K562 (cell line): ENCODE measurements at regions not wholly inside any gene's neighbourhood (a gene's known extent, or its start where the extent isn't known, plus 50 kb on each side); places are given as distances from the start of the nearest gene placed in this dataset.

ENCODE experiments used
- ATAC-seq: fragments of 200-7000 bp; cut with Tn5 transposase; 3 replicates; pipeline ENCODE4 v1.9.1; 2020; ENCODE audit warnings: moderate library complexity
- BruUV-seq: library from RNA; stranded (reverse); fragments of 400-500 nt; replicated peaks from 2 replicates; lab custom pipeline; 2021; lab: Mats Ljungman, UMichigan
- CTCF ChIA-PET: fragments of 300-600 bp; formaldehyde crosslinking; extraction: SDS; loops from one replicate; lab custom pipeline; 2021; ENCODE audit warnings: low intra/inter-chr PET ratio; lab: Yijun Ruan, JAX
- POLR2A ChIA-PET: fragments of 300-600, 350-650 bp; sonication (Branson Sonifier 250); formaldehyde crosslinking; extraction: SDS; loops from one replicate; lab custom pipeline; 2021; ENCODE audit warnings: antibody characterized with exemption, inconsistent platforms; lab: Yijun Ruan, JAX
- DNase-seq, 4 experiments: peaks; one replicate each; pipeline versions ENCODE4 v3.0.0 to v3.0.0-alpha.2; 2011 to 2018; ENCODE audit warnings: low spot score in 3 of 4, mixed read lengths in 3 of 4; ENCODE audit errors: extremely low read depth in 1 of 4
- FAIRE-seq: peaks from 2 replicates; lab custom pipeline; 2011; peaks lifted over from hg19 to GRCh38; lab: Jason Lieb, UNC
- H2AFZ ChIP-seq: 2 replicates; pipeline ENCODE4 v1.6.0; 2011; ENCODE audit warnings: low read depth, low read length, control low read depth, inconsistent platforms
- H3K27ac ChIP-seq: fragments of 200-600 bp; 3 replicates; pipeline ENCODE4 v1.8.0; 2011; ENCODE audit warnings: low read depth, mild to moderate bottlenecking, control low read depth, inconsistent platforms, low read length, moderate library complexity, mixed read lengths; ENCODE audit errors: extremely low read depth
- H3K27me3 ChIP-seq, 2 experiments: fragments of 300-600 bp in 1 of 2; 2 replicates in 1 of 2; 3 replicates in 1 of 2; pipeline versions ENCODE4 v1.6.0 to v1.8.0; 2011; ENCODE audit warnings: inconsistent platforms in 2 of 2, low read length in 2 of 2, mild to moderate bottlenecking in 1 of 2, mixed read lengths in 1 of 2, moderate library complexity in 1 of 2; ENCODE audit not compliant: control insufficient read depth in 2 of 2, insufficient read depth in 2 of 2
- H3K36me3 ChIP-seq: fragments of 300-600 bp; 3 replicates; pipeline ENCODE4 v1.8.0; 2011; ENCODE audit warnings: mild to moderate bottlenecking, low read length, inconsistent platforms; ENCODE audit not compliant: control insufficient read depth, insufficient read depth
- H3K4me1 ChIP-seq, 2 experiments: fragments of 200-600 bp in 1 of 2; replicated peaks in 1 of 2; 2 replicates in 1 of 2; 3 replicates in 1 of 2; pipeline versions ENCODE4 v1.5.1 to v1.8.0; 2011; ENCODE audit warnings: inconsistent platforms in 2 of 2, low read length in 2 of 2, mild to moderate bottlenecking in 1 of 2, mixed read lengths in 1 of 2, moderate library complexity in 1 of 2; ENCODE audit not compliant: control insufficient read depth in 2 of 2, insufficient read depth in 2 of 2
- H3K4me2 ChIP-seq: 2 replicates; pipeline ENCODE4 v1.6.1; 2011; ENCODE audit warnings: low read length, control low read depth, inconsistent platforms, mixed read lengths; ENCODE audit not compliant: insufficient read depth
- H3K4me3 ChIP-seq: fragments of 200-600 bp; sonication (generic), shearing (Covaris generic); 2 replicates; pipeline ENCODE4 v1.5.1; 2016; ENCODE audit warnings: control low read depth, inconsistent platforms
- H3K79me2 ChIP-seq: fragments of 200-600 bp; 3 replicates; pipeline ENCODE4 v1.8.0; 2011; ENCODE audit warnings: low read length, inconsistent platforms; ENCODE audit not compliant: control insufficient read depth, insufficient read depth
- H3K9ac ChIP-seq, 2 experiments: 2 replicates each; pipeline versions ENCODE4 v1.6.0 to v1.6.1; 2011; ENCODE audit warnings: low read depth in 2 of 2, low read length in 2 of 2, control low read depth in 1 of 2, inconsistent platforms in 1 of 2, mild to moderate bottlenecking in 1 of 2, mixed read lengths in 1 of 2; ENCODE audit not compliant: insufficient read depth in 1 of 2
- H3K9me1 ChIP-seq: one replicate; pipeline ENCODE4 v1.6.0; 2011; ENCODE audit warnings: inconsistent platforms, mild to moderate bottlenecking, low read length, moderate library complexity; ENCODE audit not compliant: control insufficient read depth, insufficient read depth
- H3K9me3 ChIP-seq: replicated peaks from 2 replicates; pipeline ENCODE4 v1.5.1; 2011; ENCODE audit warnings: low read depth, low read length, inconsistent platforms; ENCODE audit not compliant: control insufficient read depth, insufficient read depth
- H4K20me1 ChIP-seq: replicated peaks from 2 replicates; pipeline ENCODE4 v1.6.1; 2011; ENCODE audit warnings: low read length, inconsistent platforms, mixed read lengths; ENCODE audit not compliant: control insufficient read depth, insufficient read depth
- AFF4 ChIP-seq: sonication (generic); formaldehyde crosslinking; IDR thresholded peaks from 2 replicates; pipeline ENCODE4 v1.8.0; 2023; ENCODE audit warnings: mild to moderate bottlenecking, missing genetic modification reagents
- CXXC5 ChIP-seq: fragments of 250-450 bp; sonication (Bioruptor Pico); IDR thresholded peaks from 2 replicates; pipeline ENCODE4 v1.8.0; 2022; ENCODE audit warnings: inconsistent platforms, mild to moderate bottlenecking, moderate library complexity
- E2F3 ChIP-seq: fragments of 250-450 bp; sonication (Bioruptor Pico); IDR thresholded peaks from 2 replicates; pipeline ENCODE4 v1.4.0; 2020; ENCODE audit warnings: mild to moderate bottlenecking
- FUS ChIP-seq: fragments of 200-400 bp; formaldehyde crosslinking; optimal IDR thresholded peaks from 2 replicates; pipeline ENCODE3; 2017; ENCODE audit warnings: low read depth, low read length
- HDAC3 ChIP-seq: fragments of 450-650 bp; IDR thresholded peaks from 2 replicates; pipeline ENCODE4 v1.6.1; 2018; ENCODE audit warnings: borderline replicate concordance, mild to moderate bottlenecking, moderate library complexity; ENCODE audit not compliant: partially characterized antibody
- RAD51 ChIP-seq: fragments of 450-650 bp; IDR thresholded peaks from 2 replicates; pipeline ENCODE4 v1.7.1; 2016; ENCODE audit warnings: low read depth, mild to moderate bottlenecking, borderline replicate concordance
- RBBP5 ChIP-seq: fragments of 200-600 bp; sonication (generic); IDR thresholded peaks from 2 replicates; pipeline ENCODE4 v1.6.1; 2012; ENCODE audit warnings: borderline replicate concordance, mild to moderate bottlenecking, low read length, control low read depth, inconsistent platforms; ENCODE audit not compliant: insufficient read depth, poor library complexity, severe bottlenecking
- RFX5 ChIP-seq: IDR thresholded peaks from 2 replicates; pipeline ENCODE4 v1.6.1; 2011; ENCODE audit warnings: low read depth, mild to moderate bottlenecking, improper control_type of control experiment, low read length
- SREBF1 ChIP-seq: fragments of 150-350 bp; IDR thresholded peaks from 2 replicates; pipeline ENCODE4 v1.6.1; 2014; ENCODE audit warnings: antibody characterized with exemption, low read depth, low read length, borderline replicate concordance
- TCF7L2 ChIP-seq: fragments of 150-350 bp; IDR thresholded peaks from 2 replicates; pipeline ENCODE4 v1.6.1; 2016; ENCODE audit warnings: low read depth, mild to moderate bottlenecking, low read length, moderate library complexity
- ZBTB33 ChIP-seq: sonication (generic); formaldehyde crosslinking; IDR thresholded peaks from 2 replicates; pipeline ENCODE4 v1.8.1; 2023; ENCODE audit warnings: mild to moderate bottlenecking, missing genetic modification reagents
- ZNF24 ChIP-seq: fragments of 450-650 bp; IDR thresholded peaks from 2 replicates; pipeline ENCODE4 v1.6.1; 2016
- ZNF699 ChIP-seq: fragments of 250-450 bp; sonication (Bioruptor Pico); IDR thresholded peaks from 2 replicates; pipeline ENCODE4 v1.8.0; 2021; ENCODE audit warnings: mild to moderate bottlenecking, moderate library complexity; ENCODE audit not compliant: insufficient replicate concordance
- ZNF766 ChIP-seq: fragments of 200-800 bp; sonication (Bioruptor generic); conservative IDR thresholded peaks from 2 replicates; pipeline ENCODE4 v1.6.1; 2016; ENCODE audit warnings: missing genetic modification characterization, missing compliant biosample characterization
- WGBS: fragments of 100-300 bp; shearing (Covaris generic); methylation state at CpG from one replicate; pipeline ENCODE4 v1.1.6; 2016; ENCODE audit warnings: low coverage, mixed read lengths; ENCODE audit not compliant: insufficient coverage; ENCODE audit errors: missing lambda C conversion rate; 5-methylcytosine and 5-hydroxymethylcytosine counted together
- in situ Hi-C: fragments of 300-500 bp; cut with MboI; formaldehyde crosslinking; loops from 4 replicates; pipeline ENCODE4 v1.15.0; 2018; ENCODE audit warnings: inconsistent platforms, mixed read lengths
- intact Hi-C: fragments of 100-400 bp; cut with micrococcal nuclease; formaldehyde crosslinking; loops from 2 replicates; pipeline ENCODE4 v1.14.2; 2022

- Histone ChIP-seq H3K27me3 (no peaks in the 10 kb centered on the region), H2AFZ (no peak overlapping the region)
- POLR2A ChIA-PET: no interaction called here
These were observed 365.6 kb downstream of the MAN2A1 start for GRCh38 chr5:110055302-110055701.

GRCh38 chr5:110056580-110057114, 366.9 kb downstream of the MAN2A1 start:
- H3K27ac ChIP-seq: no peak overlapping the region
- ChIA-PET POLR2A (interaction anchor here (0.7 to 1.3 kb wide), 3 partner anchors 20 to 479 kb away, joined by 3 read pairs; no protein-coding TSS in a partner anchor), CTCF (no interaction called here)
- no peak for DNase-seq
- ATAC-seq: no peak
- no peaks in the 10 kb centered on the region for H3K9me1 ChIP-seq
- H3K4me3 ChIP-seq: no peak overlapping the region
- H3K9me3 ChIP-seq: no peaks in the 10 kb centered on the region
- no peak overlapping the region for H3K9ac ChIP-seq
- no peak overlapping the region for H2AFZ ChIP-seq
- BruUV-seq: no TSS peak
- no peak overlapping the region for H3K4me2 ChIP-seq
- WGBS: 0% methylated on average over 2 of the region's 2 CpGs
- no peaks in the 10 kb centered on the region for H4K20me1 ChIP-seq
- FAIRE-seq: no peak
- no peaks in the 10 kb centered on the region for H3K36me3 ChIP-seq
- no peaks in the 10 kb centered on the region for H3K27me3 ChIP-seq
- in situ Hi-C loops: no loop called here
- no peaks in the 10 kb centered on the region for H3K4me1 ChIP-seq
- intact Hi-C loops: no loop called here
- H3K79me2 ChIP-seq: no peaks in the 10 kb centered on the region
- TF ChIP-seq ZNF24: no peak
- no peak for TF ChIP-seq HDAC3
- no peak for TF ChIP-seq AFF4 (CRISPR knock-in tag)
- no peak for TF ChIP-seq ZNF699
- no peak for TF ChIP-seq FUS
- no peak for TF ChIP-seq SREBF1
- TF ChIP-seq TCF7L2: no peak
- no peak for TF ChIP-seq ZBTB33
- TF ChIP-seq RFX5: no peak

More at GRCh38 chr5:110055302-110055701, 365.6 kb downstream of the MAN2A1 start:
- Histone ChIP-seq H3K4me3 (no peak overlapping the region), H3K27ac (no peak overlapping the region), H3K79me2 (no peaks in the 10 kb centered on the region), H4K20me1 (no peaks in the 10 kb centered on the region), H3K9ac (no peak overlapping the region), H3K4me1 (no peaks in the 10 kb centered on the region), H3K9me1 (no peaks in the 10 kb centered on the region), H3K4me2 (no peak overlapping the region), H3K36me3 (no peaks in the 10 kb centered on the region), H3K9me3 (no peaks in the 10 kb centered on the region)
- no peak for TF ChIP-seq E2F3 (CRISPR knock-in tag)
- TF ChIP-seq ZNF766 (CRISPR knock-in tag): no peak
- no peak for TF ChIP-seq RBBP5
- no peak for TF ChIP-seq CXXC5 (CRISPR knock-in tag)
- TF ChIP-seq RAD51: no peak
- CTCF ChIA-PET: no interaction called here
- no TSS peak for BruUV-seq
- 0% methylated on average over 2 of the region's 2 CpGs for WGBS
- no peak for FAIRE-seq
- ATAC-seq: no peak
- intact Hi-C loops (no loop called here), in situ Hi-C loops (no loop called here)
- DNase-seq: no peak
